ENCODE measurements at regions not wholly inside any gene's neighbourhood (a gene's known extent, or its start where the extent isn't known, plus 50 kb on each side); places are given as distances from the start of the nearest gene placed in this dataset.
A peak's percentile ranks its signal among the peaks of the same experiment; 100 is the strongest.
"Not testable (repeated sequence)": the region's sequence is repeated elsewhere in the genome, so short reads cannot be mapped to it uniquely, and the experiment has no call there.

DNA sequence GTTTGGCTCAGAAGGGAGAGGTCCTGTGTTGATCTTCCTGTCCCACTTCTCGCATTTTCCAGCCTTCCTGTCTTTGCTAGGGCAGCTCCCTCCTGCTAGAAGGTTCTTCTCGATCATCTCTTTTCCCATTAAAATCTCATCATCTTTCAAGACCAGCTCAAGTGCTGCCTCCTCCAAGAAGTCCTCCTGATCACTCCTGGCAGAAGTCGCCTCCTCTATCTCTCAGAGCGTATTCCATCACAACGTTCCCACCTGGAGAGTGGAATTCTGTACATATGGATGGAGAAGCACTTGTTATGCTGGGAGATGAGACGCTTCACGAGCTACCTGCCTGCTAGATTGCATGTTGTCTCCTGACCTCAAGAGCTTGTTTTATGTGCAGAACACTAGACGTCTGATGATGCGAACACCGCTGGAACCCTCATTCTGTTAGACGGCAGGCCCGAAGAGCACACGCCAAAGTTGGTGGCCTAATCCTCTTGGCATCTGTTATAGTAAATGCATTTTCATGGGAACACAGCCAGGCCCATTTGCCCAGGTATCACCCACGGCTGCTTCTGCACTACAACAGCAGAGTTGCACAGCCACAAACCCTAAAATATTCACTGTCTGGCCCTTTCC is 68.0 kb upstream of the INSIG1 start:
- no peak for DNase-seq (ENCODE audit: low read depth)

DNA sequence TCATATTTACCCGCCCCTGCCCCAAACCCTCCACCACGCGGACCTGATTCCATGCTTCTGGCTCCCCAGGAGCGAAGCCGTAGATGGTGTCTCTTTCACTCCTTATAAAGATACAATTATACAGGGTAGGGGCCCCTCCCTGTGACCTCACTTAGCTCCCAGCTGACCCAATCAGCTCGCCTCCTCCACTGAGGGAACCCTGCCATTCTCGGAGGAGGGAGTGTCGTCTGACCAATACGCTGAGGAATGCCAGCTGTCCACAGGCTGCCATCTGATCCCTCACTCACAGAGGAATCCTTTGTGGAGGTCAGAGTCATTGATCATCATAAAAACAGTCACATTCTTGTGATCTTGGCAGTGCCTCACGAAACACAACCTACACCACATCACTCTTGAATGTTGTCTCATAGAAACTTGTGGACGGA is 67.5 kb upstream of the INSIG1 start:
- peak; percentile 100 for DNase-seq (ENCODE audit: low read depth)

- DNase-seq (ENCODE audit: low read depth) = no peak
Measured at GRCh38 chr7:155231241-155231800, 66.4 kb upstream of the INSIG1 start.

DNA sequence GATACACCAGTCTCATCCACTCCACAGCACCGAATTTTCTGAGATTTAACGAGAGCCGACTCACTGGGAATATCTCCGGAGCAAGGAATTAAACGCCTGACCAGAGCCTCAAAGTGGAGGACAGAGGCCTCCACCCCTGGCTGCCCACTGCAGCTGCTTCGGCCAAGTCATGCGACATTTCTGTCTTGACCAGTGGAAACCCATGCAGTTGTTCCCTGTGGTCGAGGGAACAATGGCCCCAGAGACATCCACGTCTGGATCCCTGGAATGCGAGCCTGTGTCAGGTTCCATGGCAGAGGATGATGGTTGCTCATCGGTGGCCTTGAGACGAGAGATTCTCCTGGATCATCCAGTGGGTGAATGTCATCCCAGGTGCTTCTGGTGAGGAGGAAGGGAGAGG is 65.7 kb upstream of the INSIG1 start:
- no peak for DNase-seq (ENCODE audit: low read depth)

GRCh38 chr7:155232911-155233310 is 64.8 kb upstream of the INSIG1 start:
- DNase-seq (ENCODE audit: low read depth) = no peak

DNA sequence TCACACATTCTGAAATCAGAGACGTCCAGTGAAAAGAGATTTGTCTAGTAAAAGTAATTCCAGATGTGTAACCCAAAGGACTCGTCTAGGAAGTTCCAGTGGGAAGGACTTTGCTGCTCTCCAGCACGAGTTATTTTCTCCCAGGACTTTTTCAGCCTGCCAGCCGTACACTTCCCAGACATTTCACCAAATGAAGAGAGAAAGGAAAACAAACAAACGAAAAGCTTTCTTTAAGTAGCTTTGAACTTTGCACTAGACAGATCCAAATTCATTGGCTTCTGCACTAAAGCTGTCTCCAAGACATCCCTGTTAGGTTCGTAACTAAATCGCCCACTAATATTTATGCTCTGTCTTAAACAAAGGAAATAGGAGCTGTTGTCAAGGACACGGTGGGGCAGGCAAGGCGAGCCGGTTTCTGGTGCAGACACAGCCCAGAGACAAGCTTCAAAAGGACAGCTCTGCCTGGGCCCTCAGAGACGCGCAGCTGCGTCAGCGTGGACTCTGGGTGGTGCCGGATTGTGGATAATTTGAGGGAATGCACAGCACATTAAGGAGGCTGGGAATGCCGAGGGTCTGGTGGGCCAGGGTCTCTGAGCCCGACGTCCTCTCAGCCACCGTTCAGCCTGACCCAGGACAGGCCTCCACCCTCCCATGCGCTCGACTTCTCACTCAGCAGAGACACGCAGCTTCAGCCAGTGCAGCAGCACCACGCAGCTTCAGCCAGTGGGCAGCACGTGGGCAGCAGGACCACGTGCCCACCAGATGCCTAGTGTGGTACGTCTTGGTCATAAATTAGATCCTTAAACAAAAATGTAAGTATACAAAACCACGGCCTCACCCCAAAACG is 64.1 kb upstream of the INSIG1 start:
- no peak for DNase-seq (ENCODE audit: low read depth)

GRCh38 chr7:155234158-155234492 is 63.6 kb upstream of the INSIG1 start:
- peak; percentile 65 for DNase-seq (ENCODE audit: low read depth)

GRCh38 chr7:155234950-155235789 is 62.5 kb upstream of the INSIG1 start:
- peak; percentile 49 for DNase-seq (ENCODE audit: low read depth)

DNA sequence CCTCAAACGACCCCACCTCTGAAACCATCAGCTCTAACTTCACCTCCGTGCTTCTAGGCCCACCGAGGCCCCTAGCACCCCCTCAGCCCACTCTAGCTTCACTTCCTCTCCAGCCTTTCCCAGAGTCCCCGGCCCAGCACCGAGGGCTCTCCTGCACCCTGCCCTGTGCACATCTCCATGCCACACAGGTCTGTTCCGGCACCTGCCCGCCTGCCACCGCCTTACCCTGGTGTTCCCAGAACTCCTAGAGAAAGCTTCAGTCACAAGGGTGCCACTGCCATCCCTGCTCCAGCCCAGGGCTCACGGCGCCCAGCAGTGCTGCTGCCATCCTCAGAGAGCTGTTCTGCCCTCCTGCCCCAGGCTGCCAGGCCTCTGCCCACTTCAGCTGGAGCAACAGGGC is 61.3 kb upstream of the INSIG1 start:
- no peak for DNase-seq (ENCODE audit: low read depth)

DNA sequence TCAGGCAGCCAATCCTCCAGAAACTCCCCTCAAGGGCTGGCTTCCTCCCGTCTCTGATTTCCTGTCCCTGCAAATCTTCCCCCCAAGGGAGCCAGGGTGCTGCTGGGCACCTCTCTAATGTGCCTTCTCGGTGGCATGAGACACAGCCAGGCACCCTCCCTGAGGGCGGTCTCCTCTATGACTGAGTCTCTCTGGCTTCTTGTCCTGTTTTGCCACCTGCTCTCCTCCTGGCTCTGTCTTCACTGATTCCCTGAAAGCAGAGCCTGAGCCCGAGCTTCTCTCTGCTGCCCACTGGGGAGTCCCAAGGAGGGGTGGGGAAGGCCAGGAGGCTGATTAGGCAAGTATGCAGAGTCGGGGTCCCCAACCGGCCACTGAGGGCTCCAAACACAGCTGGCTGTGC is 60.4 kb upstream of the INSIG1 start:
- no peak for DNase-seq (ENCODE audit: low read depth)

DNA sequence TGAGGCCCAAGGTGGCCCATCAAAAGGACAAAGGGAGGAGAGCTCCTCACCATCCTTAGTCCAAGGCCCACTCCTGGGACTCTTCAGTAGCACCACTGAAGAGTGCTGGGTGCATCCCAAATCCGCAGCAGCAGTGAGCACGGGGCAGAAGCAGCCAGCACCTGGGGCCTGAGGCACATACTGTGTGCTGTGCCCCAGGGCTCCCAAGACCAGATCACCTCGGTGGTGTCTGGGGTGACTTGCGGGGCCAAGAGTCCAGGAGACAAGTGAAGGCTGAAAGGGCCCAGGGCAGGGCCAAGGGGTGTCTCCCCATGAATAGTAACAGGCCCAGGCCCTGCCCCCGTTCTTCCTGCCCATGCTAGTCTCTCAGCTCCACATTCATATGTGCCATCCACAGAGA is 59.9 kb upstream of the INSIG1 start:
- no peak for DNase-seq (ENCODE audit: low read depth)

- DNase-seq (ENCODE audit: low read depth) = not testable (repeated sequence)
Measured at GRCh38 chr7:155239431-155240087, 58.1 kb upstream of the INSIG1 start.

GRCh38 chr7:155244675-155245074 is 53.0 kb upstream of the INSIG1 start:
- DNase-seq (ENCODE audit: low read depth) = no peak

DNA sequence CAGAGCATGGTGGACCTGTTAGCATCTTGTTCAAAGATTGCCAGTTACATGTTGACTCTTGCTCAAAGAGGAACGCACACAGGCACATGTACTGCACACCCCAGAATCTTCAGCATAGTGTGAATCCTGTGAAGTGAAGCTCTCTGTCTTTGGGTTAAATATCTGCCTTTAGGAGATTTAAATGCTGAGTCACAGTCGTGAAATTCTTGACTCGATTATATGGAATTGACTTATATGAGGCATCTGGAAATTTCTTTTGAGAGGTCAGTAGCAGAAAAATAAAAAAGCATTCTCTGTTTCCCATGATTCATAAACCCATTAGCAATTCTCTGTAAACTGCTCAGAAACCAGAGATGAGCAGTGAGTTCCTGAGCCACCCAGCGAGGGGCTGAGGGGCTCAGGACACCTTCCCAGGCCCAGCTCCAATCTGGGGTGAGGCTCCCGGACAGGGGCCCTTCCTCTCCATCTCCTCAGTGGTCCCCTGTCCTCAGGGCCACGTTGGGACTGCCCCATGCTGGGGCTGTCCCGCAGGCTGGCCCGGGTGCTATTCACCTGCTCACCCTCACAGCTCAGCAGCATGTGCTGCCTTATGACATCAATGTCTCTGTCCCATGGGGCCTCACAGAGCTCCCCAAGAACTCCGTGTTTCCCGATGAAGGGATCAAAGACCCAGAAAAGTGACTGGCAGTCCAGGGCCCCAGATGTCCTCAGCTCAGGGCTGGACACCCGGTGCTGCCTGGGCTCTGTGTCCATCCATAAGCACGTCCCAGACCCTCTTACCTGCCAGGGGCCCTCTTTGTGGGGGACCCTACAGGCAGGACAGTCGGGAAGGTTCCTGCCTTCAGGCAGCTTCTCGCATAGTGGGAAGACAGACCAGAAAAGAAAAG is 50.0 kb upstream of the INSIG1 start:
- DNase-seq (ENCODE audit: low read depth) = peak; percentile 13

Measured in RPMI7951 (cell line).